ENCODE measurements at regions not wholly inside any gene's neighbourhood (a gene's known extent, or its start where the extent isn't known, plus 50 kb on each side); places are given as distances from the start of the nearest gene placed in this dataset.

GRCh38 chr4:65861993-65862392 is 191.7 kb upstream of the EPHA5 start:
- Histone ChIP-seq H3K4me1 (ENCODE audit: insufficient read depth, low read length) (no peaks in the 10 kb centered on the region), H3K9me3 (ENCODE audit: low read length) (no peaks in the 10 kb centered on the region), H4K20me1 (ENCODE audit: insufficient read depth, low read length) (no peaks in the 10 kb centered on the region), H3K4me2 (ENCODE audit: low read depth, low read length) (no peak overlapping the region), H3K27ac (ENCODE audit: extremely low read length, insufficient read depth, low read length) (no peak overlapping the region), H3K9ac (ENCODE audit: insufficient read depth, low read depth, low read length) (no peak overlapping the region), H3K79me2 (ENCODE audit: insufficient read depth, low read length) (no peaks in the 10 kb centered on the region), H2AFZ (ENCODE audit: low read length) (no peak overlapping the region), H3K36me3 (replicated peaks in 1 of 2; ENCODE audit: control insufficient read depth in 1 of 2, insufficient read depth in 2 of 2, low read length in 2 of 2) (no peaks in the 10 kb centered on the region), H3K27me3 (ENCODE audit: control insufficient read depth in 1 of 2, insufficient read depth in 2 of 2, low read length in 2 of 2) (no peaks in the 10 kb centered on the region), H3K4me3 (replicated peaks in 1 of 3; ENCODE audit: insufficient read depth in 1 of 3, low read depth in 2 of 3, low read length in 3 of 3) (no peak overlapping the region)
- ChIA-PET CTCF (ENCODE audit: low intra/inter-chr PET ratio, low total read pairs) (no interaction called here), POLR2A (no interaction called here)
- intact Hi-C loops (cut with micrococcal nuclease; ENCODE audit: unreplicated experiment) = no loop called here
- TF ChIP-seq ZSCAN31 (CRISPR knock-in tag; IDR thresholded peaks at IDR 0.05; ENCODE audit: low read depth) (no peak), ELF1 (CRISPR knock-in tag; IDR thresholded peaks at IDR 0.05) (no peak), JARID2 (CRISPR knock-in tag; IDR thresholded peaks at IDR 0.05; ENCODE audit: insufficient replicate concordance) (no peak), BORCS8-MEF2B (CRISPR knock-in tag; IDR thresholded peaks at IDR 0.05) (no peak), ZNF362 (CRISPR knock-in tag; IDR thresholded peaks at IDR 0.05; ENCODE audit: borderline replicate concordance) (no peak), FOXO1 (CRISPR knock-in tag; IDR thresholded peaks at IDR 0.05) (no peak), ZNF850 (CRISPR knock-in tag; conservative IDR thresholded peaks at IDR 0.05) (no peak), DMTF1 (CRISPR knock-in tag; IDR thresholded peaks at IDR 0.05) (no peak), PHF5A (CRISPR knock-in tag; IDR thresholded peaks at IDR 0.05; ENCODE audit: low read depth, unreplicated experiment) (no peak), ZSCAN30 (CRISPR knock-in tag; IDR thresholded peaks at IDR 0.05) (no peak), TIGD3 (CRISPR knock-in tag; IDR thresholded peaks at IDR 0.05; ENCODE audit: borderline replicate concordance) (no peak), NR2F2 (IDR thresholded peaks at IDR 0.05; ENCODE audit: borderline replicate concordance, low read depth) (no peak)
- no peak for FAIRE-seq
- 24% methylated on average over 2 of the region's 2 CpGs for WGBS (ENCODE audit: low lambda C conversion rate)
- DNase-seq (ENCODE audit: low spot score) = no peak
- no peak for ATAC-seq
- no TSS peak for BruUV-seq (replicated peaks)
- in situ Hi-C loops (cut with HindIII; ENCODE audit: extremely low pct_ligation_motif_present, low pct_unique_long_range_greater_than_20kb) = no loop called here

Data from HepG2 (cell line).